GM12878 (cell line): ENCODE measurements at regions not wholly inside any gene's neighbourhood (a gene's known extent, or its start where the extent isn't known, plus 50 kb on each side); places are given as distances from the start of the nearest gene placed in this dataset.

Experiments used
- ATAC-seq: fragments of 200-7000 bp; cut with Tn5 transposase; 3 replicates; pipeline ENCODE4 v1.9.1; 2020; ENCODE audit warnings: mild to moderate bottlenecking, moderate library complexity
- BruUV-seq: library from RNA; stranded (reverse); fragments of 400-500 nt; replicated peaks from 2 replicates; lab custom pipeline; 2021; lab: Mats Ljungman, UMichigan
- CTCF ChIA-PET: fragments of 300-600 bp; sonication (Branson Sonifier 250); formaldehyde crosslinking; extraction: SDS; loops from one replicate; lab custom pipeline; 2021; ENCODE audit warnings: inconsistent platforms; lab: Yijun Ruan, JAX
- POLR2A ChIA-PET: fragments of 350-600 bp; formaldehyde crosslinking; extraction: SDS; loops from one replicate; lab custom pipeline; 2021; ENCODE audit warnings: inconsistent platforms; lab: Charles Lee
- RAD21 ChIA-PET: fragments of 300-600 bp; sonication (Branson Sonifier 250); formaldehyde crosslinking; loops from one replicate; lab custom pipeline; 2023; ENCODE audit warnings: antibody characterized with exemption; ENCODE audit not compliant: unreplicated experiment; lab: Charles Lee
- SMC1A ChIA-PET: fragments of 300-600 bp; sonication (Branson Sonifier 250); formaldehyde crosslinking; loops from one replicate; lab custom pipeline; 2023; ENCODE audit not compliant: unreplicated experiment, uncharacterized antibody; lab: Charles Lee
- DNase-seq: peaks from one replicate; pipeline ENCODE4 v3.0.0-alpha.2; 2011; ENCODE audit warnings: low read depth, low spot score
- FAIRE-seq: peaks from 3 replicates; lab custom pipeline; 2011; peaks lifted over from hg19 to GRCh38; lab: Jason Lieb, UNC
- H2AFZ ChIP-seq: 2 replicates; pipeline ENCODE4 v1.6.0; 2011; ENCODE audit warnings: low read depth, low read length, control low read depth; ENCODE audit not compliant: control insufficient read depth
- H3K27ac ChIP-seq: 2 replicates; pipeline ENCODE4 v1.5.1; 2011; ENCODE audit warnings: control low read depth; ENCODE audit not compliant: control insufficient read depth, insufficient read depth
- H3K27me3 ChIP-seq, 2 experiments: replicated peaks in 1 of 2; 2 replicates each; pipeline versions ENCODE4 v1.6.0 to v1.6.1; 2011; ENCODE audit warnings: low read length in 1 of 2; ENCODE audit not compliant: control insufficient read depth in 2 of 2, insufficient read depth in 2 of 2
- H3K36me3 ChIP-seq, 2 experiments: 2 replicates each; pipeline ENCODE4 v1.5.1; 2011; ENCODE audit warnings: low read length in 1 of 2; ENCODE audit not compliant: control insufficient read depth in 2 of 2, insufficient read depth in 2 of 2
- H3K4me1 ChIP-seq: 2 replicates; pipeline ENCODE4 v1.6.1; 2011; ENCODE audit warnings: mild to moderate bottlenecking, low read length, moderate library complexity, mixed read lengths; ENCODE audit not compliant: control insufficient read depth, insufficient read depth
- H3K4me2 ChIP-seq: 2 replicates; pipeline ENCODE4 v1.6.0; 2011; ENCODE audit warnings: control low read depth; ENCODE audit not compliant: control insufficient read depth, insufficient read depth
- H3K4me3 ChIP-seq: fragments of 200-600 bp; sonication (generic); 2 replicates; pipeline ENCODE4 v1.5.1; 2016
- H3K79me2 ChIP-seq: 2 replicates; pipeline ENCODE4 v1.6.0; 2011; ENCODE audit warnings: low read length; ENCODE audit not compliant: control insufficient read depth, insufficient read depth
- H3K9ac ChIP-seq: 2 replicates; pipeline ENCODE4 v1.8.0; 2011; ENCODE audit warnings: low read length, control low read depth, mixed read lengths; ENCODE audit not compliant: control insufficient read depth, insufficient read depth
- H3K9me3 ChIP-seq: replicated peaks from 3 replicates; pipeline ENCODE4 v1.5.1; 2011; ENCODE audit warnings: mild to moderate bottlenecking, low read length; ENCODE audit not compliant: control insufficient read depth, insufficient read depth
- H4K20me1 ChIP-seq: 2 replicates; pipeline ENCODE4 v1.6.0; 2011; ENCODE audit not compliant: control insufficient read depth, insufficient read depth
- BACH1 ChIP-seq: fragments of 450-650 bp; IDR thresholded peaks from 2 replicates; pipeline ENCODE4 v1.6.1; 2017; ENCODE audit warnings: mild to moderate bottlenecking, borderline replicate concordance
- CBX3 ChIP-seq: fragments of 200-600 bp; sonication (generic); IDR thresholded peaks from 2 replicates; pipeline ENCODE4 v1.6.1; 2016; ENCODE audit warnings: low read depth, borderline replicate concordance
- DPF2 ChIP-seq: fragments of 450-650 bp; IDR thresholded peaks from 2 replicates; pipeline ENCODE4 v1.6.1; 2017; ENCODE audit warnings: mild to moderate bottlenecking
- FOS ChIP-seq: IDR thresholded peaks from 3 replicates; pipeline ENCODE4 v1.6.1; 2011; ENCODE audit warnings: borderline replicate concordance; ENCODE audit not compliant: insufficient read length; ENCODE audit errors: extremely low read depth
- NFIC ChIP-seq: IDR thresholded peaks from 2 replicates; pipeline ENCODE4 v1.6.1; 2012; ENCODE audit warnings: low read depth, mild to moderate bottlenecking, inconsistent platforms, low read length, moderate library complexity
- PRDM15 ChIP-seq: fragments of 450-650 bp; formaldehyde crosslinking; IDR thresholded peaks from 2 replicates; pipeline ENCODE4 v1.4.0; 2020; ENCODE audit warnings: mild to moderate bottlenecking, moderate library complexity
- RELB ChIP-seq: fragments of 450-650 bp; IDR thresholded peaks from 2 replicates; pipeline ENCODE4 v1.6.1; 2017; ENCODE audit warnings: low read depth, mild to moderate bottlenecking, moderate library complexity
- SMAD1 ChIP-seq: fragments of 450-650 bp; IDR thresholded peaks from 2 replicates; pipeline ENCODE4 v1.6.1; 2018; ENCODE audit warnings: mild to moderate bottlenecking, low read depth; ENCODE audit not compliant: partially characterized antibody
- TARDBP ChIP-seq: IDR thresholded peaks from 2 replicates; pipeline ENCODE4 v1.6.1; 2016; ENCODE audit warnings: borderline replicate concordance
- TCF7 ChIP-seq: IDR thresholded peaks from 2 replicates; pipeline ENCODE4 v1.6.1; 2014; ENCODE audit warnings: antibody characterized with exemption, borderline replicate concordance
- YY1 ChIP-seq: IDR thresholded peaks from 2 replicates; pipeline ENCODE4 v1.6.1; 2011; ENCODE audit warnings: low read depth, mild to moderate bottlenecking, low read length
- WGBS: methylation state at CpG from one replicate; pipeline ENCODE4 v1.1.6; 2016; ENCODE audit warnings: low lambda C conversion rate; ENCODE audit not compliant: insufficient replicate concordance, insufficient coverage; ENCODE audit errors: missing lambda C conversion rate; 5-methylcytosine and 5-hydroxymethylcytosine counted together
- in situ Hi-C: fragments of 300-500 bp; cut with MboI; formaldehyde crosslinking; loops from 9 replicates; pipeline ENCODE4 v1.14.3; 2018; ENCODE audit warnings: mixed read lengths
- intact Hi-C: fragments of 100-400 bp; cut with micrococcal nuclease; formaldehyde crosslinking; loops from one replicate; pipeline ENCODE4 v1.14.2; 2022; ENCODE audit not compliant: unreplicated experiment
- TF ChIP-seq, protein P1 (sequence below): fragments of 150-350 bp; IDR thresholded peaks from 2 replicates; pipeline ENCODE4 v1.6.1; 2016; ENCODE audit warnings: low read depth, low read length

DNA sequence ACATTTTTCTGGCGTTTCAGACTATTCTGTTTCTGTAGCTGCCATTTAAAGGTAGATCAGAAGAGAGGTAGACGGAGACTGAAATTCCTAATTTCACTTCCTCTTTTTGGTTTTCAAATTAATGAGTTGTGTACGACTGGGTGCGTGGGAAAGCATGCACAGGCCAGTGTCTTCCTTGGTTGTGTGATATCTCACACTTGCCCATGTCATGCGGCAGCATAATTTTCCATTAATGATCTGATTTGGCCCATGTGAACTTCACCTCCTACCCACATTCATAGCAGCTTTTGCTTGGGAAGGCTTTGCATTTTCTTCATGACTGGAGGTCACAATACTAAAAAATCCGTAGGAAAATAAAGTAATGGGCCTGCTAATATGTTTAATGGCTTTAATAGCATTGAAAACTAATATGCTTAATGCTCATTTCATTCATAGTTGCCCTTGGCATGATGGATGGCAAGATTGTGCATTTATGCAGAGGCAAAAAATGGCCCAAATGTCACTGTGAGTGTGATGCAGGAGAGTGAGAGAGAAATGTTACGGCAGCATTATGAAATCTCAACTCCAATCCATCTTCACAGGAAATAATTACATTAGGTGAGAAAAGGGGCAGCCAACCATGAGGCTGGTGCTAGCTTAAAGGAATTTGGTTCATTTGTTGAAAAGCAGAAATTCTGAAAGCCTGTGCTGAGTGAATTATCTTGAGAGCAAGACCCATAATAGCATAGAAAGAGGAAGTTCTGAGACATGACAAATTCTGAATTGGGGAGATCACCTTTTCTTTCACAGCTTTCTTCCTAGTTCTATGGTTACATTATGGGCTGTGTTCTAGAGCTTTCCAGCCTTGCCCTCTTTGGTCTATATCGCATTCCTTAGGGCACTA lies 69.0 kb upstream of the UST start:
- Histone ChIP-seq H4K20me1 (no peaks in the 10 kb centered on the region), H3K4me3 (no peak overlapping the region), H3K4me2 (peak overlapping the region; percentile 15), H3K27ac (peak overlapping the region; percentile 75), H3K27me3 (no peaks in the 10 kb centered on the region), H3K36me3 (no peaks in the 10 kb centered on the region; a peak in 1 of 4 replicates), H2AFZ (no peak overlapping the region), H3K79me2 (no peaks in the 10 kb centered on the region), H3K9me3 (peaks cover 37% of the 10 kb centered on the region), H3K4me1 (peaks cover 20% of the 10 kb centered on the region), H3K9ac (0 out of 2 replicates have a peak overlapping the region, but pooled peaks have one; percentile 13)
- DNase-seq (peak; percentile 82), FAIRE-seq (peak; percentile 81), ATAC-seq (peak; percentile 90)
- WGBS: 5% methylated on average over 8 of the region's 8 CpGs
- no TSS peak for BruUV-seq
- intact Hi-C loops: loop anchor here (1.0 to 5.0 kb wide), 3 partner anchors 57 to 101 kb away; no protein-coding TSS in a partner anchor
- ChIA-PET POLR2A (interaction anchor here (1.7 to 2.0 kb wide), 2 partner anchors 81 to 103 kb away, joined by 5 to 7 read pairs; no protein-coding TSS in a partner anchor), CTCF (interaction anchor here (0.7 to 1.7 kb wide), 4 partner anchors 17 to 351 kb away, joined by 3 to 4 read pairs (median 3); no protein-coding TSS in a partner anchor), SMC1A (interaction anchor here (0.6 to 2.5 kb wide), 10 partner anchors 8 to 189 kb away, joined by 3 to 16 read pairs (median 4); no protein-coding TSS in a partner anchor), RAD21 (interaction anchor here (0.7 to 2.3 kb wide), 11 partner anchors 14 to 355 kb away, joined by 3 to 14 read pairs (median 5); no protein-coding TSS in a partner anchor)
- in situ Hi-C loops: loop anchor here (5.0 kb wide), 1 partner anchor 79 kb away; no protein-coding TSS in a partner anchor
- TF ChIP-seq DPF2 (peak; percentile 94), TARDBP (no peak), NFIC (peak; percentile 83), BACH1 (peak; percentile 91), CBX3 (no peak), FOS (no peak), SMAD1 (peak; percentile 94), PRDM15 (CRISPR knock-in tag) (0 out of 2 replicates have a peak, but pooled peaks have one; percentile 26), YY1 (0 out of 2 replicates have a peak, but pooled peaks have one; percentile 27), RELB (peak; percentile 85), TCF7 (no peak)
- TF ChIP-seq, protein P1, sequence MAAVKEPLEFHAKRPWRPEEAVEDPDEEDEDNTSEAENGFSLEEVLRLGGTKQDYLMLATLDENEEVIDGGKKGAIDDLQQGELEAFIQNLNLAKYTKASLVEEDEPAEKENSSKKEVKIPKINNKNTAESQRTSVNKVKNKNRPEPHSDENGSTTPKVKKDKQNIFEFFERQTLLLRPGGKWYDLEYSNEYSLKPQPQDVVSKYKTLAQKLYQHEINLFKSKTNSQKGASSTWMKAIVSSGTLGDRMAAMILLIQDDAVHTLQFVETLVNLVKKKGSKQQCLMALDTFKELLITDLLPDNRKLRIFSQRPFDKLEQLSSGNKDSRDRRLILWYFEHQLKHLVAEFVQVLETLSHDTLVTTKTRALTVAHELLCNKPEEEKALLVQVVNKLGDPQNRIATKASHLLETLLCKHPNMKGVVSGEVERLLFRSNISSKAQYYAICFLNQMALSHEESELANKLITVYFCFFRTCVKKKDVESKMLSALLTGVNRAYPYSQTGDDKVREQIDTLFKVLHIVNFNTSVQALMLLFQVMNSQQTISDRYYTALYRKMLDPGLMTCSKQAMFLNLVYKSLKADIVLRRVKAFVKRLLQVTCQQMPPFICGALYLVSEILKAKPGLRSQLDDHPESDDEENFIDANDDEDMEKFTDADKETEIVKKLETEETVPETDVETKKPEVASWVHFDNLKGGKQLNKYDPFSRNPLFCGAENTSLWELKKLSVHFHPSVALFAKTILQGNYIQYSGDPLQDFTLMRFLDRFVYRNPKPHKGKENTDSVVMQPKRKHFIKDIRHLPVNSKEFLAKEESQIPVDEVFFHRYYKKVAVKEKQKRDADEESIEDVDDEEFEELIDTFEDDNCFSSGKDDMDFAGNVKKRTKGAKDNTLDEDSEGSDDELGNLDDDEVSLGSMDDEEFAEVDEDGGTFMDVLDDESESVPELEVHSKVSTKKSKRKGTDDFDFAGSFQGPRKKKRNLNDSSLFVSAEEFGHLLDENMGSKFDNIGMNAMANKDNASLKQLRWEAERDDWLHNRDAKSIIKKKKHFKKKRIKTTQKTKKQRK: no peak
